IMR-90 (cell line): ENCODE measurements at regions not wholly inside any gene's neighbourhood (a gene's known extent, or its start where the extent isn't known, plus 50 kb on each side); places are given as distances from the start of the nearest gene placed in this dataset.

Source experiments
- ATAC-seq: fragments of 200-7000 bp; cut with Tn5 transposase; 2 replicates; pipeline ENCODE4 v1.9.1; 2020; ENCODE audit warnings: low read depth, mild to moderate bottlenecking, moderate library complexity
- BruUV-seq: library from RNA; stranded (reverse); fragments of 400-500 nt; replicated peaks from 2 replicates; lab custom pipeline; 2021; lab: Mats Ljungman, UMichigan
- CTCF ChIA-PET: fragments of 300-600 bp; formaldehyde crosslinking; extraction: SDS; loops from one replicate; lab custom pipeline; 2021; ENCODE audit warnings: antibody characterized with exemption; lab: Yijun Ruan, JAX
- POLR2A ChIA-PET: fragments of 300-600 bp; sonication (Branson Sonifier 250); formaldehyde crosslinking; loops from one replicate; lab custom pipeline; 2022; ENCODE audit warnings: antibody characterized with exemption; ENCODE audit not compliant: unreplicated experiment; lab: Charles Lee
- DNase-seq: peaks from one replicate; pipeline ENCODE4 v3.0.0; 2013
- H2AFZ ChIP-seq: replicated peaks from 2 replicates; pipeline ENCODE3; 2013; ENCODE audit warnings: low read length, mild to moderate bottlenecking; ENCODE audit not compliant: poor library complexity
- H2AK5ac ChIP-seq: 2 replicates; pipeline ENCODE4 v1.6.1; 2013; ENCODE audit warnings: low read depth, low read length, inconsistent platforms
- H2AK9ac ChIP-seq: replicated peaks from 2 replicates; pipeline ENCODE3; 2013; ENCODE audit warnings: mild to moderate bottlenecking, low read depth, low read length, moderate library complexity; ENCODE audit not compliant: poor library complexity
- H2BK120ac ChIP-seq: 2 replicates; pipeline ENCODE4 v1.6.1; 2013; ENCODE audit warnings: low read depth, low read length, inconsistent platforms
- H2BK15ac ChIP-seq: 3 replicates; pipeline ENCODE4 v1.6.1; 2013; ENCODE audit warnings: low read depth, low read length, inconsistent platforms
- H2BK20ac ChIP-seq: 2 replicates; pipeline ENCODE4 v1.6.1; 2013; ENCODE audit warnings: low read depth, mild to moderate bottlenecking, inconsistent platforms, low read length, moderate library complexity
- H2BK5ac ChIP-seq: 2 replicates; pipeline ENCODE4 v1.6.1; 2013; ENCODE audit warnings: mild to moderate bottlenecking, low read depth, low read length, inconsistent platforms; ENCODE audit not compliant: poor library complexity, severe bottlenecking
- H3K14ac ChIP-seq: replicated peaks from 2 replicates; pipeline ENCODE4 v1.6.1; 2013; ENCODE audit warnings: low read depth, low read length, inconsistent platforms
- H3K18ac ChIP-seq: 2 replicates; pipeline ENCODE4 v1.6.1; 2013; ENCODE audit warnings: low read depth, low read length, control low read depth
- H3K23ac ChIP-seq: 2 replicates; pipeline ENCODE4 v1.6.1; 2013; ENCODE audit warnings: low read depth, low read length, inconsistent platforms
- H3K27ac ChIP-seq: 2 replicates; pipeline ENCODE4 v1.5.1; 2013; ENCODE audit warnings: mild to moderate bottlenecking, control low read depth, low read length; ENCODE audit not compliant: insufficient read depth
- H3K27me3 ChIP-seq: 2 replicates; pipeline ENCODE4 v1.6.1; 2013; ENCODE audit warnings: low read length; ENCODE audit not compliant: control insufficient read depth, insufficient read depth
- H3K36me3 ChIP-seq: 2 replicates; pipeline ENCODE4 v1.6.1; 2013; ENCODE audit warnings: low read length, mixed read lengths; ENCODE audit not compliant: control insufficient read depth, insufficient read depth
- H3K4ac ChIP-seq: 2 replicates; pipeline ENCODE4 v1.6.1; 2013; ENCODE audit warnings: low read depth, low read length, inconsistent platforms
- H3K4me1 ChIP-seq: 2 replicates; pipeline ENCODE4 v1.6.1; 2013; ENCODE audit warnings: low read length, mixed read lengths; ENCODE audit not compliant: control insufficient read depth, insufficient read depth
- H3K4me2 ChIP-seq: 2 replicates; pipeline ENCODE4 v1.6.1; 2013; ENCODE audit warnings: low read depth, mild to moderate bottlenecking, control low read depth, low read length, moderate library complexity
- H3K4me3 ChIP-seq: 2 replicates; pipeline ENCODE4 v1.5.1; 2013; ENCODE audit warnings: low read depth, mild to moderate bottlenecking, control low read depth, low read length, moderate library complexity; ENCODE audit not compliant: insufficient read depth
- H3K56ac ChIP-seq: 2 replicates; pipeline ENCODE4 v1.6.1; 2013; ENCODE audit warnings: low read length, inconsistent platforms; ENCODE audit not compliant: insufficient read depth; ENCODE audit errors: extremely low read depth
- H3K79me1 ChIP-seq, 2 experiments: 2 replicates each; pipeline ENCODE4 v1.6.1; 2013; ENCODE audit warnings: low read length in 2 of 2, inconsistent platforms in 1 of 2, low read depth in 1 of 2
- H3K9ac ChIP-seq: 2 replicates; pipeline ENCODE4 v1.6.1; 2013; ENCODE audit warnings: low read depth, low read length, control low read depth
- H3K9me1 ChIP-seq: 2 replicates; pipeline ENCODE4 v1.6.1; 2013; ENCODE audit warnings: low read length, inconsistent platforms; ENCODE audit not compliant: insufficient read depth
- H3K9me3 ChIP-seq: 2 replicates; pipeline ENCODE4 v1.6.1; 2013; ENCODE audit warnings: low read length; ENCODE audit not compliant: control insufficient read depth, insufficient read depth
- H4K20me1 ChIP-seq: 2 replicates; pipeline ENCODE4 v1.6.1; 2013; ENCODE audit warnings: low read length, inconsistent platforms; ENCODE audit not compliant: insufficient read depth
- H4K5ac ChIP-seq: 2 replicates; pipeline ENCODE4 v1.6.1; 2013; ENCODE audit warnings: mild to moderate bottlenecking, low read depth, low read length, control low read depth
- H4K8ac ChIP-seq, 2 experiments: 2 replicates each; pipeline ENCODE4 v1.6.1; 2013; ENCODE audit warnings: low read depth in 2 of 2, low read length in 2 of 2, control low read depth in 1 of 2, inconsistent platforms in 1 of 2
- H4K91ac ChIP-seq: 2 replicates; pipeline ENCODE4 v1.6.1; 2013; ENCODE audit warnings: low read depth, low read length, inconsistent platforms; ENCODE audit not compliant: insufficient read depth
- CEBPB ChIP-seq: IDR thresholded peaks from 2 replicates; pipeline ENCODE4 v1.6.1; 2012; ENCODE audit warnings: low read depth, low read length, improper control_type of control experiment
- CTCF ChIP-seq: conservative IDR thresholded peaks from 2 replicates; pipeline ENCODE4 v1.5.1; 2012; ENCODE audit warnings: mild to moderate bottlenecking, low read depth, low read length, improper control_type of control experiment
- MXI1 ChIP-seq: IDR thresholded peaks from 2 replicates; pipeline ENCODE4 v1.6.1; 2012; ENCODE audit warnings: low read depth, mild to moderate bottlenecking, low read length, moderate library complexity, borderline replicate concordance
- RAD21 ChIP-seq: IDR thresholded peaks from 2 replicates; pipeline ENCODE4 v1.6.1; 2012; ENCODE audit warnings: low read length, improper control_type of control experiment
- USF2 ChIP-seq: fragments of 150-350 bp; IDR thresholded peaks from 2 replicates; pipeline ENCODE4 v1.6.1; 2017; ENCODE audit warnings: mild to moderate bottlenecking, antibody characterized with exemption, low read length, low read depth
- WGBS, 2 experiments: methylation state at CpG; one replicate each; pipeline versions ENCODE4 v1.1.5 to v1.1.7; 2013; ENCODE audit warnings: missing lambda C conversion rate in 2 of 2; ENCODE audit not compliant: insufficient read length in 1 of 2; ENCODE audit errors: extremely low coverage in 2 of 2; 5-methylcytosine and 5-hydroxymethylcytosine counted together
- dilution Hi-C: fragments of 300-500 bp; cut with HindIII; formaldehyde crosslinking; loops from one replicate; pipeline ENCODE4 v1.14.3; 2018; ENCODE audit warnings: low sequenced_read_pairs; ENCODE audit not compliant: unreplicated experiment
- in situ Hi-C: fragments of 300-500 bp; cut with MboI; formaldehyde crosslinking; loops from 3 replicates; pipeline ENCODE4 v1.14.3; 2019; ENCODE audit warnings: low sequenced_read_pairs, inconsistent platforms, mixed read lengths
- intact Hi-C: fragments of 100-400 bp; cut with micrococcal nuclease; formaldehyde crosslinking; loops from 2 replicates; pipeline ENCODE4 v1.10.0; 2022

GRCh38 chr3:110736332-110736731 is 335.3 kb upstream of the NECTIN3 start:
- no peak overlapping the region for H2AK5ac ChIP-seq
- no TSS peak for BruUV-seq
- ChIA-PET POLR2A (interaction anchor here (0.5 to 0.6 kb wide), 3 partner anchors 13 to 512 kb away, joined by 4 to 6 read pairs (median 4); no protein-coding TSS in a partner anchor), CTCF (interaction anchor here (0.9 kb wide), 1 partner anchor 9 kb away, joined by 3 read pairs; no protein-coding TSS in a partner anchor)
- no peak overlapping the region for H3K4me2 ChIP-seq
- H3K36me3 ChIP-seq: no peaks in the 10 kb centered on the region
- H3K4me1 ChIP-seq: no peaks in the 10 kb centered on the region
- intact Hi-C loops (no loop called here), dilution Hi-C loops (no loop called here), in situ Hi-C loops (no loop called here)
- no peak overlapping the region for H3K9ac ChIP-seq
- ATAC-seq (no peak), DNase-seq (no peak)
- no peak overlapping the region for H2BK15ac ChIP-seq
- no peak overlapping the region for H4K91ac ChIP-seq
- WGBS, 2 experiments: no CpG with 5 or more reads among the region's 1 CpG
- H2BK5ac ChIP-seq: no peak overlapping the region
- no peaks in the 10 kb centered on the region for H4K20me1 ChIP-seq
- H2BK120ac ChIP-seq: no peak overlapping the region
- H3K4me3 ChIP-seq: no peak overlapping the region
- no peak overlapping the region for H2AFZ ChIP-seq
- no peak overlapping the region for H4K5ac ChIP-seq
- H3K18ac ChIP-seq: no peak overlapping the region
- H3K79me1 ChIP-seq: no peaks in the 10 kb centered on the region
- H3K23ac ChIP-seq: no peak overlapping the region
- no peaks in the 10 kb centered on the region for H3K9me3 ChIP-seq
- no peaks in the 10 kb centered on the region for H3K27me3 ChIP-seq
- no peak overlapping the region for H3K27ac ChIP-seq
- H3K4ac ChIP-seq: no peak overlapping the region
- no peak overlapping the region for H3K14ac ChIP-seq
- H3K56ac ChIP-seq: no peak overlapping the region
- H4K8ac ChIP-seq: no peak overlapping the region
- H3K9me1 ChIP-seq: no peaks in the 10 kb centered on the region
- no peak overlapping the region for H2BK20ac ChIP-seq
- H2AK9ac ChIP-seq: no peak overlapping the region
- no peak for TF ChIP-seq MXI1
- TF ChIP-seq CEBPB: no peak
- TF ChIP-seq USF2: no peak
- no peak for TF ChIP-seq CTCF
- no peak for TF ChIP-seq RAD21
